GM12892 (cell line): ENCODE measurements at regions not wholly inside any gene's neighbourhood (a gene's known extent, or its start where the extent isn't known, plus 50 kb on each side); places are given as distances from the start of the nearest gene placed in this dataset.

Source experiments
- POLR2A ChIP-seq: IDR thresholded peaks from 2 replicates; pipeline ENCODE4 v1.6.1; 2011; ENCODE audit warnings: low read depth, low read length, control low read depth
- POLR2AphosphoS5 ChIP-seq: IDR thresholded peaks from 2 replicates; pipeline ENCODE4 v1.6.1; 2011; ENCODE audit warnings: low read depth, low read length, control low read depth
- TAF1 ChIP-seq: IDR thresholded peaks from 2 replicates; pipeline ENCODE4 v1.6.1; 2011; ENCODE audit warnings: low read depth, mild to moderate bottlenecking, control low read depth, low read length, borderline replicate concordance

- no peak for TF ChIP-seq POLR2AphosphoS5
- no peak for TF ChIP-seq TAF1
- TF ChIP-seq POLR2A = no peak
Observed at GRCh38 chr1:94309829-94310569, 72.6 kb upstream of the ARHGAP29 start.
